GM12874 (cell line): ENCODE measurements at regions not wholly inside any gene's neighbourhood (a gene's known extent, or its start where the extent isn't known, plus 50 kb on each side); places are given as distances from the start of the nearest gene placed in this dataset.

Experiments
- CTCF ChIP-seq: IDR thresholded peaks from 2 replicates; pipeline ENCODE4 v1.5.1; 2011; ENCODE audit warnings: low read depth, mild to moderate bottlenecking, control low read depth, low read length, moderate library complexity; ENCODE audit not compliant: insufficient read depth

- no peak for TF ChIP-seq CTCF
Observed at GRCh38 chr2:8300905-8301304, 381.0 kb upstream of the ID2 start.

- TF ChIP-seq CTCF = 0 out of 2 replicates have a peak, but pooled peaks have one; percentile 19
Observed at GRCh38 chr2:8303322-8303832, 378.5 kb upstream of the ID2 start.

- TF ChIP-seq CTCF = no peak
Observed at GRCh38 chr2:8304821-8305766, 376.8 kb upstream of the ID2 start.

- TF ChIP-seq CTCF = no peak
Observed at GRCh38 chr2:8306530-8307351, 375.1 kb upstream of the ID2 start.

- TF ChIP-seq CTCF = no peak
Observed at GRCh38 chr2:8307606-8308180, 374.2 kb upstream of the ID2 start.

- TF ChIP-seq CTCF = no peak
Observed at GRCh38 chr2:8309131-8309530, 372.7 kb upstream of the ID2 start.
